ENCODE measurements at regions not wholly inside any gene's neighbourhood (a gene's known extent, or its start where the extent isn't known, plus 50 kb on each side); places are given as distances from the start of the nearest gene placed in this dataset.
"Not testable (repeated sequence)": the region's sequence is repeated elsewhere in the genome, so short reads cannot be mapped to it uniquely, and the experiment has no call there.

DNA sequence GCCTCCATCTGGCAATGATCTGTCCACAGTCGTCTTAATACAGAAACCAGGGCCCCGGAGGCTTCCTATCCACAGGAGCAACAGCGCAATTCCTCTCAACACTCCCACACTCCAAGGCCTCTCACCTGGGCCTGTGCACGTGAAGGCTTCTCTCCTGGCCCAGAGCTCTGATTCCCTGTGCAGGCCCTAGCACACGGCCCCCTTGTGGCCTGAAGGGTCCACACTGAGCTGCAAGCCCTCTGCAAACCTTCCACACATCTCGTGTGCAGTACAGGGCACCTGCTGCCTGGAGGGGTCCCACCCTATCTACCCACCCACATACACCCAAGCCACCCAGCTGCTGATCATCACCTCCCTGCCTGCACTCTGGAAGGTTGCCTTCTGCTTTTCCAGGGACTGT, 150.1 kb upstream of the NUDT10 start:
- POLR2A ChIA-PET: no interaction called here
- DNase-seq (ENCODE audit: extremely low spot score): no peak
- TF ChIP-seq, protein P1, sequence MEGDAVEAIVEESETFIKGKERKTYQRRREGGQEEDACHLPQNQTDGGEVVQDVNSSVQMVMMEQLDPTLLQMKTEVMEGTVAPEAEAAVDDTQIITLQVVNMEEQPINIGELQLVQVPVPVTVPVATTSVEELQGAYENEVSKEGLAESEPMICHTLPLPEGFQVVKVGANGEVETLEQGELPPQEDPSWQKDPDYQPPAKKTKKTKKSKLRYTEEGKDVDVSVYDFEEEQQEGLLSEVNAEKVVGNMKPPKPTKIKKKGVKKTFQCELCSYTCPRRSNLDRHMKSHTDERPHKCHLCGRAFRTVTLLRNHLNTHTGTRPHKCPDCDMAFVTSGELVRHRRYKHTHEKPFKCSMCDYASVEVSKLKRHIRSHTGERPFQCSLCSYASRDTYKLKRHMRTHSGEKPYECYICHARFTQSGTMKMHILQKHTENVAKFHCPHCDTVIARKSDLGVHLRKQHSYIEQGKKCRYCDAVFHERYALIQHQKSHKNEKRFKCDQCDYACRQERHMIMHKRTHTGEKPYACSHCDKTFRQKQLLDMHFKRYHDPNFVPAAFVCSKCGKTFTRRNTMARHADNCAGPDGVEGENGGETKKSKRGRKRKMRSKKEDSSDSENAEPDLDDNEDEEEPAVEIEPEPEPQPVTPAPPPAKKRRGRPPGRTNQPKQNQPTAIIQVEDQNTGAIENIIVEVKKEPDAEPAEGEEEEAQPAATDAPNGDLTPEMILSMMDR (IDR thresholded peaks at IDR 0.05; ENCODE audit: control extremely low read depth, extremely low read depth, low read depth, missing control alignments): no peak
- CTCF ChIA-PET: no interaction called here

DNA sequence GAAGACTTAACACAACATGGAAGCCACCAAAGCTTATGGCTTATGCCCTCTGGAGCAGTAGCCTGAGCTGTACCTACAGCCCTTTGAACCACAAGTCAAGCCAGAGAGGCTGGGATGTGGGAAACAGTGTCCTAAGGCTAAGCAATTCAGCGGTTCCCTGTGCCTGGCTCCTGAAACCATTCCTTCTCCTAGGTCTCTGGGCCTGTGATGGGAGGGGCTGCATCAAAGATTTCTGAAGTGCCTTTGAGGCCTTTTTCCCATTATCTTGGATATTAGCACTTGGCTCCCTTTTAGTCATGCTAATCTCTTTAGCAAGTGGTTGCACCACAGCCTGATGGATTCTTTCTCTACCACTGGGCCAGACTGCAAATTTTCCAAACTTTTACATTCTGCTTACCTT, 140.5 kb upstream of the NUDT10 start:
- TF ChIP-seq, protein P1 (IDR thresholded peaks at IDR 0.05; ENCODE audit: control extremely low read depth, extremely low read depth, low read depth, missing control alignments): no peak
- ChIA-PET POLR2A (no interaction called here), CTCF (no interaction called here)
- DNase-seq (ENCODE audit: extremely low spot score): no peak

DNA sequence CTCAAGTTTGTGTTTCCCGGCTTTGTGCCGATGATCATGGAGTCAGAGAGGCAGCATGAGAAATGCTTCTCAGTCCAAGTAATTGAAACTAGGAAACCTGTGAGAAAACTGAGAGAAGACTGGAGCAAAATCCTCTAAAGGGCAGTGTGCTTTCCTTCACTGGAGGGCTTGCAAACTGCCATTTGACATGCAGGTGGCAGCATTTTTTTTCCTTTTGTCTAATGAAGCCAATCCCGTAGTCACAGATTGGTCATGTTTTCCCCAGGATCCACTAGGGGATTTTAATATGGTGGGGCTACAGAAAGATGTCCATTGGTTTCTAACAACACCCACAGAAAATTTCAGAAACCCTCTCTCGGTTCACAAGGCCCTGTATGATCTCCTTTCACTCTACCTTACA, 117.4 kb upstream of the NUDT10 start:
- ChIA-PET POLR2A (no interaction called here), CTCF (no interaction called here)
- DNase-seq (ENCODE audit: extremely low spot score): no peak
- TF ChIP-seq, protein P1 (IDR thresholded peaks at IDR 0.05; ENCODE audit: control extremely low read depth, extremely low read depth, low read depth, missing control alignments): no peak

DNA sequence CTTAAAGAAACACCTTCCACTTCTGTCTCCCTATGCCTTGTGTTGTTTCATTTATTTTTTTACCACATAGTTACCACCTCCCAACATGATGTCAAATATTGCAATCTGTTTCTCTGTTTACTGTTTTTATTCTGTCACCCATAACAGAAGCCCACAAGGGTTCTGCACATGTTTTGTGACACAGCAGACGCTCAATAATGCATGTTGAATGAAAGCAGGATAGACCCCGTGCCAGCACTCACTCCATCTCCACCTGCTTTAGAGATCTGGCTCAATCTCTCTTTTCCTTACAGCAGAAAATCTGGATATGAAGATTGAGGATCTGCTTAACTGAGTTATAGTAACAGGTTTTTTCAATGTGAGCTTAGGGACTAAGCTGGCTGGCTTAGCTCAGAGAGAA, 116.8 kb upstream of the NUDT10 start:
- DNase-seq (ENCODE audit: extremely low spot score): no peak
- CTCF ChIA-PET: no interaction called here

DNA sequence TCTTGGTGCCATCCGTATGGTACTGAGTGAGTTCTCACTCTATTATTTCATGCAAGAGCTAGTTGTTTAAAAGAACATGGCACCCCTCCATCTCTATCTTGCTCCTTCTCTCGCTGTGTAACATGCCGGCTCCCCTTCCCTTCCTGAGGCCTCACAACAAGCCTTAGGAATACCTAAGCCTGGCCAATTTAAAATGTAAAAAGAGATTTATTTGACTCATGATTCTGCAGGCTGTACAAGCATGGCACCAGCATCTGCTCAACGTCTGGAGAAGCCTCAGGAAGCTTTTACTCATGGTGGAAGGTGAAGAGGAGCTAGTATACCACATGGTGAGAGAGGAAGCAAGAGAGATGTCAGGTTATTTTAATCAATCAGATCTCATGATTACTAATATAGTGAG, 90.4 kb upstream of the NUDT10 start:
- no peak for DNase-seq (ENCODE audit: extremely low spot score)
- ChIA-PET CTCF (no interaction called here), POLR2A (no interaction called here)
- TF ChIP-seq, protein P1 (IDR thresholded peaks at IDR 0.05; ENCODE audit: control extremely low read depth, extremely low read depth, low read depth, missing control alignments): no peak

More for the DNA sequence above, 116.8 kb upstream of the NUDT10 start:
- TF ChIP-seq, protein P1 (IDR thresholded peaks at IDR 0.05; ENCODE audit: control extremely low read depth, extremely low read depth, low read depth, missing control alignments): no peak
- POLR2A ChIA-PET: no interaction called here

DNA sequence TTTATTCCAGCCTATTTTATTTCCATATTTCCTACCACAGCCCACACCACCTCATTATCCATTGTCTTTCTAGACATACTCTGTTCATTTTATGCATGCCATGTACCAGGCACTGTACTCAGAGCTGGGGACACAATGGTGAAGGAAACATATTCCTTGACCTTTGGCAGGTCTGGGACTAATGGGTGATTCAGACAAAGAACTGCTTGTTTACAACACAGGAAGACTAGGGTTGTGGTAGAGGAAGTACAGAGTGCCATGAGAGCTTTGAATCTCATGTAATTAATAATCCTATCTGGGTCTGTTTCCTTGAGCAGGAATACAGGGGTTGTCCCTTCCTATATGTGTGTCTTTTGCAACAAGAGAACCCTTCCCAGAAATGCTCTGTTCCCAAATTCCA, 75.1 kb upstream of the NUDT10 start:
- DNase-seq (ENCODE audit: extremely low spot score): no peak
- POLR2A ChIA-PET: no interaction called here
- TF ChIP-seq, protein P1 (IDR thresholded peaks at IDR 0.05; ENCODE audit: control extremely low read depth, extremely low read depth, low read depth, missing control alignments): no peak
- CTCF ChIA-PET: interaction anchor here (0.6 kb wide), 1 partner anchor 50 kb away, joined by 3 read pairs; no protein-coding TSS in a partner anchor

DNA sequence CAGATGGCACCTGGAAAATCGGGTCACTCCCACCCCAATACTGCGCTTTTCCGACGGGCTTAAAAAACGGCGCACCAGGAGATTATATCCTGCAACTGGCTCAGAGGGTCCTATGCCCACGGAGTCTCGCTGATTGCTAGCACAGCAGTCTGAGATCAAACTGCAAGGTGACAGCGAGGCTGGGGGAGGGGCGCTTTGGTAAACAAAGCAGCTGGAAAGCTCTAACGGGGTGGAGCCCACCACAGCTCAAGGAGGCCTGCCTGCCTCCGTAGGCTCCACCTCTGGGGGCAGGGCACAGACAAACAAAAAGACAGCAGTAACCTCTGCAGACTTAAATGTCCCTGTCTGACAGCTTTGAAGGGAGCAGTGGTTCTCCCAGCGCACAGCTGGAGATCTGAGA, 70.4 kb upstream of the NUDT10 start:
- CTCF ChIA-PET: not testable (repeated sequence)

More for the DNA sequence above, 70.4 kb upstream of the NUDT10 start:
- POLR2A ChIA-PET; DNase-seq (ENCODE audit: extremely low spot score): not testable (repeated sequence)

Data from GM10248 (cell line).